HG03108 (cell line): ENCODE measurements at regions not wholly inside any gene's neighbourhood (a gene's known extent, or its start where the extent isn't known, plus 50 kb on each side); places are given as distances from the start of the nearest gene placed in this dataset.

ENCODE experiments used
- ATAC-seq: cut with Tn5 transposase; IDR thresholded peaks from one replicate; pipeline ENCODE4 v1.9.1; 2021; ENCODE audit warnings: moderate library complexity; ENCODE audit not compliant: unreplicated experiment

GRCh38 chr12:102540815-102541385 is 60.5 kb upstream of the IGF1 start:
- ATAC-seq, result no peak

- no peak for ATAC-seq
Observed at GRCh38 chr12:102539651-102540553, 59.5 kb upstream of the IGF1 start.

- no peak for ATAC-seq
Observed at GRCh38 chr12:102535306-102535705, 54.9 kb upstream of the IGF1 start.

GRCh38 chr12:102534899-102535298 is 54.5 kb upstream of the IGF1 start:
- no peak for ATAC-seq

GRCh38 chr12:102533483-102534215 is 53.3 kb upstream of the IGF1 start:
- ATAC-seq, result no peak
